GM20000 (cell line): ENCODE measurements at regions not wholly inside any gene's neighbourhood (a gene's known extent, or its start where the extent isn't known, plus 50 kb on each side); places are given as distances from the start of the nearest gene placed in this dataset.

Experiments
- DNase-seq: peaks from one replicate; pipeline ENCODE4 v3.0.0; 2012; ENCODE audit warnings: low spot score
- TF ChIP-seq, protein P1 (sequence below): IDR thresholded peaks from 2 replicates; pipeline ENCODE4 v1.5.1; 2012; ENCODE audit warnings: mild to moderate bottlenecking, control low read depth; ENCODE audit errors: extremely low read depth, missing control alignments

DNA sequence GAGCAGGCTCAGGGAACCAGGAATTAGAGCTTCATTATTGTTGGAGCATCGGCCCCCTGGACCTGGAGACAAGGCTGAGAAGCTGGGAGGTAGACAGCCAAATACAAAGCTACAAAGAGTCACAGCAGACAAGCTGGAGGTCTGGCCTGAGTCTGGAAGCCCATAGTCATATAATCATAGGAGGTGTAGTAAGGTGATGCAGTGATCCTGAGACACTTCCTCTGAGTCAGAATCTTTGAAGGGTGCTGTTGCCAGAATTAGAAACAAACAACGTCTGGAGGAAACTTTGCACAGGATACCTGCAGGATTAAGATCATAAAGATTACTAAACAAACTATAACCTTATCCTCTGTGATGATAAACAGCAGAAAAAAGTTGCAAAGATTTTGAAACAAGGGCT is 213.8 kb downstream of the DSC3 start:
- TF ChIP-seq, protein P1, sequence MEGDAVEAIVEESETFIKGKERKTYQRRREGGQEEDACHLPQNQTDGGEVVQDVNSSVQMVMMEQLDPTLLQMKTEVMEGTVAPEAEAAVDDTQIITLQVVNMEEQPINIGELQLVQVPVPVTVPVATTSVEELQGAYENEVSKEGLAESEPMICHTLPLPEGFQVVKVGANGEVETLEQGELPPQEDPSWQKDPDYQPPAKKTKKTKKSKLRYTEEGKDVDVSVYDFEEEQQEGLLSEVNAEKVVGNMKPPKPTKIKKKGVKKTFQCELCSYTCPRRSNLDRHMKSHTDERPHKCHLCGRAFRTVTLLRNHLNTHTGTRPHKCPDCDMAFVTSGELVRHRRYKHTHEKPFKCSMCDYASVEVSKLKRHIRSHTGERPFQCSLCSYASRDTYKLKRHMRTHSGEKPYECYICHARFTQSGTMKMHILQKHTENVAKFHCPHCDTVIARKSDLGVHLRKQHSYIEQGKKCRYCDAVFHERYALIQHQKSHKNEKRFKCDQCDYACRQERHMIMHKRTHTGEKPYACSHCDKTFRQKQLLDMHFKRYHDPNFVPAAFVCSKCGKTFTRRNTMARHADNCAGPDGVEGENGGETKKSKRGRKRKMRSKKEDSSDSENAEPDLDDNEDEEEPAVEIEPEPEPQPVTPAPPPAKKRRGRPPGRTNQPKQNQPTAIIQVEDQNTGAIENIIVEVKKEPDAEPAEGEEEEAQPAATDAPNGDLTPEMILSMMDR, result no peak
- no peak for DNase-seq

DNA sequence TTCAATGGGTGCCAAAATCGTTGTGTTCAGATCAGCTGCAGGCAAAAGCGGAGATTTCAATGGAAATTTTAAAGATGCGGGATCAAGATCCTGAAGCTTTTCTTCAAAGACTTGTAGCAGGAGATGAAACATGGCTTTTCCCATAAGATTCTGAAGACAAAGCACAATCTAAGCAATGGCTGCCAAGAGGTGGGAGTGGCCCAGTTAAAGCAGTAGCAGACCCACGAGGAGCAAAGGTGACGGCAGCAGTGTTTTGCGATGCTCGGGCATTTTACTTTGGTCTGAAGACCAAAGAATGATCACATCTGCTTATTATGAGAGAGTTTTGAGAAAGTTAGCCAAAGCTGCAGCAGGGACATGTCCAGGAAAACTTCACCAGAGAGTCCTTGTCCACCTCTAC is 222.9 kb downstream of the DSC3 start:
- TF ChIP-seq, protein P1, result no peak
- no peak for DNase-seq

DNA sequence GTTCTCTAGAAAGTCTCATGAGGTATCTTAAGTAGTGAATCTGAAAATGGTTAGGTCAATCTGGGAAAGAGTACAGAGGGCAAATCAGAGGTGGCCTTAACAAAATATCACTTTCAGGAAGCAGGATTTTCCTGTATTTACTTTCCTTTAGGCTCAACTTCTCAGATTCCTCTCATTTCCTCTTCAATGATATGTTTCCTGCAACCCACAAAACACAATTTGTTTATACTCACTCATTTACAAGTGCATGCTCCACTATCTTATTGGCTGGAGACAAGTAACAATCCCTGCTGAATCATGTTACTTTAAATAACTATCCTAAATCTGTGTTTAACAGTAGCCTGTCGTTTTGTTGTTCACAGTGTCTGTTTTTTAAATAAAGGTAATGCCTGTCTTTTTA is 228.1 kb downstream of the DSC3 start:
- no peak for DNase-seq
- TF ChIP-seq, protein P1, result no peak

DNA sequence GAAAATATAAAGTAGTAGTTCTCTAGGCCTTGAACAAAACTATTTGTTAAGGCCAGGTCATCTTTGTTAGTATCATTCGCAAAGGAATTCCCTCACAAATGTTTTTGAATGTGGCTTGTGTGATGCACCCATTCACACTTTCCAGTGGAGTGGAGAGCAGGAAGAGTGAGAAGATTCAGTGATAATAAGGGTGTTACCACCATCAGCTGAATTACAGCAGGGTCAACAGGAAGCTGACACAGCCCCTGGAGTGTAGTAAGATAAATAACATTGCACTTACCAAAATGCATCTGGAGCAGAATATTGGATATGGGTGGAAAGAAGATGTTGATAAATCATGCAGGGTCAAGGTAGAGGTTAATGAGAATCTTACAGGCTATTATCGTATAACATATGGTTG is 231.0 kb downstream of the DSC3 start:
- no peak for DNase-seq
- TF ChIP-seq, protein P1, result no peak

DNA sequence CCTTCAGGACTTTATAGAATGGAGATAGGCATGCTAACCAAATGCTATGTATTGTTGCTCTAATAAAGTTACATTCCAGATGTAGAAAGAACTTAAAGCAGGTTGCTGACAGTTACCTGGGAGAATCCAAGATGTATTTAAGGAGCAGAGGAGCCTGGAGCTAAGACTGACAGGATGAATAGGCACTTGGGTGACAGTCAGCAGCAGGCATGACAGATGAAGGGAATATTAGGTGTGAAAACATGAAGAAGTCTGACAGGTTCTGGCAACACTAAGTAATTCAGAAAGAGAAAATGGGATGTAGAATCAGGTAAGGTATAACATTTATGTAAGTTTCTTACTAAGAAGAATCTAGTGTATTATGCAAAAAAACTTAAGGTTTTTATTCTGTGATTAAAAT is 232.0 kb downstream of the DSC3 start:
- TF ChIP-seq, protein P1, result no peak
- DNase-seq, result no peak

DNA sequence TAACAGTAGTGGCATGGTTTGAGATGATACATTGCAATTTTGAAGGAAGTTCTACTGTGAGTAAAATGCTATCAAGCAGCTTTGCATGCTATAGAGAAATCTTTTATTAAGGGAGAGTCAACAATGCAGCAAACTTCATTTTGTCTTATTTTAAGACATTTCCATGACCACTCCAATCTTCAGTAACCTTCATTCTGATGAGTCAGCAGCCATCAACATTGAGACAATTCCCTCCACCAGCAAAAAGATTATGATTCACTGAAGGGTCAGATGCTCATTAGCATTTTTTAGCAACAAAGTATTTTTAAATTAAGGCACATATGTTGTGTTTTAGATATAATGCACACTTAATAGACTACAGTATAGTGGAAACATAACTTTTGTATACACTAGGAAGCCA is 235.7 kb downstream of the DSC3 start:
- no peak for DNase-seq
- TF ChIP-seq, protein P1, result no peak

DNA sequence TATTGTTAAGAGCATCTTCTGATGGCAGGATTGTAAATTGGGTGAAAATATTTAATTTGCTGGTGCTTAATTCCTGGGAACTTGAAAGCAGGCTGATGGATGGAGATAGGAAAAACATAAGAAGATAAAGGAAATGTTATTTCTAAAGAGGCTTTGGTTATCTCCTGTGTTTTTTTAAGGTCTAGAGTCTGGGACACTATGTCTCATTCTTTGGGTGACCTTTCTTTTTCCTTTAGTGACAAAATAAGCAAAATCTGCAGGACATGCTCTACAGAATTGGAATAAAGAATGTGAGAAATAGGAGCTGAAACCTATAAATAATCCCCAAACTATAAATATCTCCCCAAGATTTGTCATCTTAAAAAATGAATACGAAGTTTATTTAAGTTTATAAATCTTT is 241.7 kb downstream of the DSC3 start:
- TF ChIP-seq, protein P1, result no peak
- no peak for DNase-seq
